NCI-H2029 (cell line): ENCODE measurements at regions not wholly inside any gene's neighbourhood (a gene's known extent, or its start where the extent isn't known, plus 50 kb on each side); places are given as distances from the start of the nearest gene placed in this dataset.
A peak's percentile ranks its signal among the peaks of the same experiment; 100 is the strongest.

Source experiments
- DNase-seq: peaks from one replicate; lab custom pipeline; 2025; lab: John Stamatoyannopoulos, UW

DNA sequence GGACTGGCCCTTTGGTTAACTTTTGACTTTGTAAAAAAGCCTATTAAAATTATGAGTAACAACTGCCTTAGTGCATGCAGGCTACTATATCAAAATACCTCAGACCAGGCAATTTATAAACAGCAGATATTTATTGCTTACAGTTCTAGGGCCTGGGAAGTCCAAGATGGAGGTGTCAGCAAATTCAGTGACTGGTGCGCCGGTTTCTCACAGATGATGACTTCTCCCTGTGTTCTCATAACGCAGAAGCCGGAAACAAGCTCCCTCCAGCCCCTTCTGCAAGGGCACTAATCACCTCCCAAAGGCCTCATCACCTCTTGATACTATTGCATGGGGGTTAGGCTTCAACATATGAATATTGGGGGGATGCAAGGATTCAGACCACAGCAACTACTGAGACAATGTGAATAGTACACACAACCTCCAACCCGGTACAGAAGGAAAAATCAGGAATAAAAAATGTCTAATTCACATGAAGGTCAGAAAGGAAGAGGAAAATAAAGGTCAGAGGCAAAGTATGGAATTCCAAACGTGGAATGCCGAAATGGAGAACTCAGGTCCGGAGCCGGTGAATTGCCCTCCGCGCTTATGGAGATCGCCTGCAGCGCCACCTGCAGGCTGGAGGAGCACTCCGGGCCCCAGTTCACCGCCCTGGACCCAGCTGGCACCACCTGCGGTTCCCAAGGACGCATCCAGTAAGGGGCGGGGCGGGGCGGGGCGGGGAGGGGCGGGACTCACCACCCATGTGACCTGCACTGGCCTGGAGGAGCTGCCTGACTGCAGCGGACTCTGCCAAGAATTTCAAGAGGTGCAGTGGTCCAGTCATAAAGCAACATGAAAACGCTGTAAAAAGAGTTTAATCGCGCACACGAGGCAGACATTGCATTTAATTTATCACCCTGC lies 203.4 kb downstream of the KIF26A start:
- DNase-seq, result peak; percentile 87

DNA sequence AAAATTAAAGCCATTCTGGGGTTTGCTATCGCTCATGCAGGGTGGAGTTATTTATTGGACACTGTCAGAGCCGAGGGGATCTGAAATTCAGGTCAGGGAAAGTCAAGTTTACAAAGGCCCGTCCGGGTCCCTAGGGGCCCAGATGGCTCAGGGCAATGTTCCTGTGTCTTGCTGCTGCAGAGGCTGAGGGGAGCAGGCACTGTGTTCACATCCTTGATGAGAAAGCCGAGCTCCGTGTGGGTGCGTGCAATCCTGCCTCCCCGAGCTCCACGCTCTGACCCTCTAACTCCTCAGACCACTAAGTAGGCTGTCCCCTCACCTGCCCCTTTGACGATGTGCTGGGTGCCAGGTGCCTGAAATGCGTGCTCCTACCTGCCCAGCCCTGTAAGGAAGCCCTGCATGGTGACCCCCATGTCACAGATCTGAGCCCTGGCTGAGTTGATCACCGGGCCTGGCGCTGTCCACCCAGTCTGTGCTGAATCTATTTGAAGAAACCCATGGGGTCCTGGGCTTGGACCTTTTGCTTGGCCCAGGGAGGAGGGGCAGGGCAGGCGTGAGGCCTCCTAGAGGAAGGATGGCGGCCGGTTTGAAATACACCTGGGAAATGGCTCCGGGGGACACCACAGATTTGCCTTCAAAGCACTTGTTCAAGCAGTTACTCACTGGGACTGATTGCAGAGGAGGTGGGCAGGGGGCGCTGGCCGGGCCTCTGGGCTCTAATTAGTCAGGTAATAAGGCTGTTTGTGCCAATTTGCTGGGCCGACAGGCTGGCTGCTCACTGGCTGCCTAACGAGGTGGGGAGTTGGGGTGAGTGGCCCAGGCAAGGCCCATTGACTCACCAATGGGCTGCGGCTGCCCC lies 204.3 kb downstream of the KIF26A start:
- DNase-seq, result no peak

DNA sequence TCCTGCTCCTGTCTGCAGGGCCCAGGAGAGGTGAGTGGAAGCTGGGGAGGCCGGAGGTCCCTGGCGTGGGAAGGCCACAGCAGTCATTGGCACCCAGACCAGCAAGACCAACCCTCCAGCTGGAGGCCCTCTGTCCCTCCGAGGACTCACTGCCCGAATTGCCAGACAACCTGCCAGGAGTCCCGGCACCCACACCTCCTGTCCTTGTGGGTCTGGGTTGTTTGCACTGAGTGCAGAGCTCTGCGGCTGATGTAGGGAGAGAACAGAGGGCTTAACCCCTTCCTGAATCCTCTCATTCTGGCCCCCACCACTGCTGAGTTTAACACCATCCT lies 204.9 kb downstream of the KIF26A start:
- DNase-seq, result no peak

DNA sequence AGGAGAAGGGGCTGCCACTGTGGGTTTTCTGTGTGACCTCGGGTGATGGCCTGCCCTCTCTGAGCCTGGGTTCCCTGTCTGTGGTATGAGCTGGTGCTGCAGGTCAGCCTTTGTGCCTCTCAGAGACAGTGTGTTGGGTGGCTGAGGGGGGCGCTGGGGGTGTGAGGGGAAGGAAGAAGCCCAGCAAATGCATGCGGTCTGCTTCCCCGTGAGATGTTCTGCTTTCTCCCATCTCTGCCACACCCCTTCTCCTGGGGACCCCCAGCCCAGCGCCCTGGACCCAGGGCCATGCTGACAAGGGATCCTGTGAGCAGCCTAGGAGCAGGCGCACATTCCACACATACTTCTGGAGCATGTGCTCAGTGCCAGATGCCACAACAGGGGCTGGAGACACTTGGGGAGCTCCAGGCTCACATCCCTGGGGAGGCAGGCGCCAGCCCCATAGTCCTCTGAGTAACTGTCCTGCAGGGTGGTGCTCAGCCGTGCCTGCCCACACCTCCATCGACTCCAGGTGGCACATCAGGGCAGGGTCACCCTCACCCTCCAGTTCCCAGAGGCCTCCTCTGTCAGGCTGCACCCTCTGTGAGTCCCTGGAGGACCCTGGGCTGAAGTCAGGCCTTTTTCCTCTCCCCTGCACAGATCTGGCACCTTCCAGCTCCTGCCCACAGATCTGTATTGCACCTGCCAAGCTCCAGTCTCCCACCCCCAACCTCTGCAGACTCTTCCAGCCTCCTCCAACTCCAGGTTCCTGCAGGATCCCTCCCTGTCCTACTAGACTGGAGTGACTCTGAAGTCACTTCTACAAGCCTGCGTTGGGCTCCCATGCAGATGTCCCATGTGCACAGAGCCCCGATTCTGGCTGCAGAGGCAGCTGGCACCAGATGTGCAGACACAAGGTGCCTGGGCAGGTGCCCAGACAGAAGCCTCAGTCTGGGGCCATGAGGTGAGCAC lies 205.6 kb downstream of the KIF26A start:
- DNase-seq, result no peak

DNA sequence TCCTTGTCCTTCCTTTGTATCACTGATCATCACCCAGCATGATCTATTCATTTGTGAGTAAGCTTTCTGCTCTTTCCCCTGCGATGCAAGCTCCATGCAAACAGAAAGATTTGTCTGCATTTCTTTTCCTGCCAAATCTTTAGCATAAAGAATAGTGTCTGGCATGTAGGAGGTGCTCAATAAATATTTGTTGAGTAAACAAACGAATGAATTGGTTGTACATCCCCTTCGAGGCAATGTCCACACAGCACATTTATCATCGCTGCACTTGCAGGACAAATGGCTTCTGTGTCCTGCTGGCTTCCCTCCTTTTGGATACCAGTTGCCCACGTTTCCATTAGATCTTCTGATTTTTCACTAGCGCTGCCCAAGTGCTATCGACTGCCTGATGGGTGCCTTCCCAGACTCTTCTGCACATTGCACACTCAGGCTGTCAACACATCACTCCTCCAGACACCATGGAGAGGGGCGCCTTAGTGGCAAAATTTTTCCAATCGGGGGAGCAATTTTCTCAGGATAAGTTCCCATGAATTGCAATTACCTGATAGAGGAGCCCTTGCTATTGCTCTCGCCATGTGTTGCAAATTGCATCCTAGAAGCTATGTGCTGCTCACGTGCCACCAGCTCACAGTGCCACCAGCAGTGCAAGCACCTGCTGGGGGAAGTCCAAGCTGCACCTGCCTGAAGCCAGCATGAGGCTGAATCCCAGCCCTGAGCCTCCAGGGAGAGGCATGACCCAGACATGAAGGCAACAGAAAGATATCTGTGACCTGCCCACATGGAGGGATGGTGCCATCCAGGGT lies 206.6 kb downstream of the KIF26A start:
- no peak for DNase-seq

DNA sequence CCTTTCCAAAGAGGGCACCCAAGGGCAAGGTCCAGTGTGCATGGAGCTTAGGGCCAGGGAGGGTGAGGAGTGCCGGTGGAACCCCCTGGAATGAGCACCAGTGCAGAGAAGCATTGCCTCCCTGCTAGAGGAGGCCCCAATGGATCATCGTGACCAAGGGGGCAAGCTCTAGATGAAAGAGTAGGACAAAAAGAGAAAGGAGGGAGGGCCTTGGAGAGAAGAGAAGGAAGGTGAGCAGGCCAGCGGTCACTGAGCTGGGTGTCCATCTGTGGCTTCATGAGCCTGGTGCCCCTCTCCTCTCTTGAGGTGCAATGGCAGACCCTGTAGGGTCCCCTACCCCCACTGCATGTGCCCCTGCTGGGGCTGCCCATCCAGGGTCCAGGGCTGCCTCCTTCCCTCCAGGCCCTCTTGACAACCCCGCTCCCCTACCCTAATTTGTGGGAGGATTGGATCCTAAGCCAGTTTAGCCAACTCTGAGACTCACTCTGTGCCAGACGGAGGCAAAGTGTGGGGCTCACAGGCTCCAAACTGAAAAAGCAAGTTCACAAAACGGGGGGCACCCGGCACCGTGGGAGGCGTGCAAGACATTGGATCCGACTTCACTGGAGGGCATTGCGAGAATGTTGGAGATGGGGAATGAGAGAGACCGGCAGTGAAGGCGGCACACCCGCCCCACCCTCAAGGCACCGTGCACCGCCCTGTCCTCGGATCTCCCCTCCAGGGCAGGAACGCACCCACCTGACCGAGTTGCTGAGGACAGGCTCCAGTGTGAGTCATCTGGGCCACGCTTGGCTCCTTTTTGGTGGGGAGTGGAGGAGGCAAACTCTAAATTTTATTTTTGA lies 207.5 kb downstream of the KIF26A start:
- no peak for DNase-seq

DNA sequence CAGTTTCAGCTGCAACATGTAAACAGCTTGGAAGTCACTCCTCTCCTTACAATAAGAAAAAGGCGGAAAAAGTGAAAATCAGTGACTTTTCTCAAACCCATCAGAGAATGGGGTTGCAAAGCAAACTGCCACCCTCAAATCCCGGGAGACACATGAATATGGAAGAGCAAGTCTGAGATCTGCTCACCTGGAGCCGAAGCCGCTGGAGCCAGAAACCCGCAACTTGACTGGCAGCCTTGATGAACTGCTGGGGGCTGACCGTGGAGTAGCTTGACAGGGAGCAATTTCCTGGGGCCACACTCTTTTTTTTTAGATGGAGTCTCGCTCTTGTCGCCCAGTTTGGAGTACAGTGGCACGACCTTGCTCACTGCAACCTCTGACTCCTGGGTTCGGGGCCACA lies 208.2 kb downstream of the KIF26A start:
- no peak for DNase-seq

DNA sequence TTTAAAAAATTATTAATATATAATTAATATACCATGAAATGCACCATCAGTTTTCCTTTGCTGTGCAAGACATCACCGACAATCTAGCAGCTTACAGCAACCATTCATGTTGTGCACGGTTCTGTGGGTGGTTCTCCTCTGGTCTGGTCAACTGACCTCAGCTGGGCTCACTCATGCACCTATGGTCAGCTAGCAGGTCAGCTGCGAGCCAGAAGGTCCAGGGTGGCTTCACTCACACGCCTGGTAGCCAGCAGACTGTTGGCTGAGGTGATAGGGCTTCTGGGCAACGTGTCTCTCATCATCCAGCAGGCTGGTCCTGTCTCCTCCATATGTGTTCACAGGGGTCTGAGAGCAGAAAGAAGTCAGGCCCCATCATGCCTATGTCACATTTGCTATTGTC lies 210.4 kb downstream of the KIF26A start:
- no peak for DNase-seq

DNA sequence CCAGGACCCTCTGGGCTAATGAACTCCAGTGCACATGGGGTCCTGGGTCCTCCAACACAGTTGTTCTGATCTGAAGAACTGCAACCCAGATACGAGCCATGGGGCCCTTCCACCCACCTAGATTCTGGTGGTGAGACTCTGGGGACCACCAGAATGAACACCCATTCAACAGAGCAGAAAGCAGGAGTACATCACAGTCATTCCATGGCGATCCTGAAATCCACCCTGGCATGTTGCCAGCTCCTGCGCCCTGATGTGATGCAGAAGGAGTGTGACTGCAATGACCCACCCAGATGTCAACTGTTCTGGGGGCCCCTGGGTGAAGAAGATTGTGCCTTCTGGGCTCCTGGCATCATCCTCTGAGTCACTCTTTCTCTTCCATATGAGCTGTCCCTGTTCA lies 211.6 kb downstream of the KIF26A start:
- no peak for DNase-seq

DNA sequence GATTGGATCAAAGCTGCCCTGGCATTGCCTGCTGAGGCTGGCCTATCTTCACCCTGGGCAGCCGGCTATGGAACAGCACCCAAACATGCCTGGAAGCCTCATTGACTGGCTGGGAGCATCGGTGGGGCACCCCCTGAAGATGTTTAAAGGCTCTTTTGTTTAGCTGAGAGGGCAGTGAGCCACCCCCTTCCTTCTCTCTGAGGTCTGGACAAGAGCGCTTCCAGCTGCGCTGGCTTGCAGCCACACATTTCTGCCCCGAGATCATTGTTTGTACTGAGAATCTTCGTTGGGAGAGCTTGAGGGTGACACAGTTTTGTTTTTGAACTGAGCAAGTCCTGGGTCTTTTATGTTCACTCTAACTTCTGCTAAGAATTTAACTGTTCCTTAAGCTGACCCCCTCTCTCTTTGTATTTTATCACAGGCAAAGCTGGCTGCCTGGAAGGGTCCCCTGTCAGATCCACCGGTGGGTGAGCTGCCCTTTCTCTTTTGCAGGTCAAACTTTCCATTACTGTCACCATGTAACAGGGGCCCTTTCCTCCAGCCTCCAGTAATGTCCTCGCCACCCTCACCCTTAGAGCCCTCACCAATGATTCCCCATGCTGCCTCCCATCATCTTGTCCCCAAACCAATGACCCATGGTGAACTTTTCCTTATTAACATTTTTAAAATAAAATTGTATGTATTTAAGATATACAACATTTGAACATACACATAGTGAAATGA lies 212.2 kb downstream of the KIF26A start:
- DNase-seq, result no peak

DNA sequence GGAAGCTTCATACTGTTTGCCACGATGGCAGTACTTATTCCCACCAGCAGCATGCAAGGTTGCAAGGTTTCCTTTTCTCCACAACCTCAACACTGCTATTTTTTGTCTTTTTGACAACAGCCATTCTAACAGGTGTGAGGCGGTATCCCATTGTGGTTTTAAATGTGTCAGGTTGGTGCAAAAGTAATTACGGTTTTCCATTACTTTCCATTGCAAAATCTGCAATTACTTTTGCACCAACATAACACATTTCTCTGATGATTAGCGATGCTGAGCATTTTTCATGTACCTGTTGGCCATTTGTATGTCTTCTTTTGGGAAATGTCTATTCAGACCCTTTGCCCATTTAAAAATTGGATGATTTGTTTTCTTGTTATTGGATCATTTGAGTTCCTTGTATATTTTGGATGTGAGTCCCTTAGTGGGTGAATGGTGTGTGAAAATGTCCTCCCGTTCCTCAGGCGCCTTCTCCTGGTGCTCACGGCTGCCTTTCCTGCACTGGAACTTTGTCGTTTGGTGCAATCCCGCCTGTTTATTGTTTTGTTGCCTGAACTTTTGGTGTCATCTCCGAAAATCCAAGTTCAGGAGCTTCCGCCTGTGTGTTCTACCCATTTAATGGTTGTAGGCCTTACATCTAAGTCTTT lies 213.6 kb downstream of the KIF26A start:
- DNase-seq, result no peak

DNA sequence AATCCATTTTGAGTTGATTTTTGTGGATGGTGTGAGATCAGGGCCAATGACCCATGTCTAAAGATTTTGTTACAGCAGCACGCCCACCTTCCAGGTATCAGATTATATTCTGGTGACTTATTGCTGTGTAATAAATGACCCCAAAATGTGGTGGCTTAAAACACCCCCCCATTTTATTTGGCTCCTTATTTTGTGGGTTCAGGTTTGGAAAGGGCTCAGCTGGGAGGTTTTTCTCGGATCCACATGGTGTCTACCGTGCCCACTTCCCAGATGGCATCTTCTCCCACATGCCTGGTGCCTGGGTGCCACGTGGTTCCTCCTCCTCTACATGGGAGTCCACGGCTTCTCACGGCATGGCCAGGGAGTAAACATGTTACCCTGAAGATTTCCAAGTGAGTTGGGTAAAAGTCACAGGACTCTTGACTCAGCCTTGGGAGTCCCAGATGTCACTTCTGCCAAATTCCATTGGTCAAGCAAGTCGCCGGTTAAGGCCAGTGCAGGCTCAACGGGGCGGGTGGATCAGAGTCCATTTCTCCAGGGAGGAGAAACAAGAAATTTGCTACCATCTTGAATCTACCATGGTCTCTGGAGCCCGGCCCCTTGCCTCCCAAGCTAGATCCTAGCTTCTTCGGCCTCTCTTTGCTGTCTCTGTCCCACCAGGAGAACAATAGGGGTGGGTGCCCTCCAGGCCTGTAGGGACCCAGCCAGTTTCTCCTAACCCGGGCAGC lies 214.3 kb downstream of the KIF26A start:
- DNase-seq, result no peak

DNA sequence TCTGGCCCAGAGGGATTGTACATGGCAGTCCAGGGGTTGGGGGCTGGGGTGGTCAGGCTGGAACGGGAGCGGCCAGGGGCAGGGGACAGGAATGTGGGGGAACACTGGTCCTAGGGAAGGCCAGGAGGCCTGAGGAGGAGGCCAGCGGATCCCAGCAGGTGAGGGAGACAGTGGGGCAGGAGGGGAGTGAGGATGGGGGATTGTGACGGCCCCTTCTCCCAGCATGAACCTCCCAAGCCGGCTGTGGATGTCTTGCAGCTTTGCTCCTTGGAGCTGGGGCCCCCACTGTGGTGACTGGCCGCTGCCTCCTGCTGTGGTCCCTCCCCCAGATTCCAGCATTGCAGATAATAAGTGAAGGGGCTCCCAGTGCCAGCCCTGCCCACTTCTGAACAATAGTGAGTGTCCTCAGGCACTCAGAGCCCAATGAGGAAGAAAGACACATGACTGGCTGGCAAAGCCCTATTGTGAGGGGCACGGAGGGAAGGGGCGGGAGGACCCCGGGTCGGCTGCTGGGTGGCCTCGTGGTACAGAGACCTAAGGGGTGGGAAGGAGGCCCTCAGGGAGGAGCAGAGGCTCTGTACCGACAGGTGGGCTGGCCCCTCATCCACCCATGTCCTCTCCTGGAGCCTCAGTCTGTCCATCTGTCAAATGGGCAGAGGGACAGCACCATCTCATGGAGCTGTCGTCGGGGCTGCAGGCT lies 215.0 kb downstream of the KIF26A start:
- no peak for DNase-seq

DNA sequence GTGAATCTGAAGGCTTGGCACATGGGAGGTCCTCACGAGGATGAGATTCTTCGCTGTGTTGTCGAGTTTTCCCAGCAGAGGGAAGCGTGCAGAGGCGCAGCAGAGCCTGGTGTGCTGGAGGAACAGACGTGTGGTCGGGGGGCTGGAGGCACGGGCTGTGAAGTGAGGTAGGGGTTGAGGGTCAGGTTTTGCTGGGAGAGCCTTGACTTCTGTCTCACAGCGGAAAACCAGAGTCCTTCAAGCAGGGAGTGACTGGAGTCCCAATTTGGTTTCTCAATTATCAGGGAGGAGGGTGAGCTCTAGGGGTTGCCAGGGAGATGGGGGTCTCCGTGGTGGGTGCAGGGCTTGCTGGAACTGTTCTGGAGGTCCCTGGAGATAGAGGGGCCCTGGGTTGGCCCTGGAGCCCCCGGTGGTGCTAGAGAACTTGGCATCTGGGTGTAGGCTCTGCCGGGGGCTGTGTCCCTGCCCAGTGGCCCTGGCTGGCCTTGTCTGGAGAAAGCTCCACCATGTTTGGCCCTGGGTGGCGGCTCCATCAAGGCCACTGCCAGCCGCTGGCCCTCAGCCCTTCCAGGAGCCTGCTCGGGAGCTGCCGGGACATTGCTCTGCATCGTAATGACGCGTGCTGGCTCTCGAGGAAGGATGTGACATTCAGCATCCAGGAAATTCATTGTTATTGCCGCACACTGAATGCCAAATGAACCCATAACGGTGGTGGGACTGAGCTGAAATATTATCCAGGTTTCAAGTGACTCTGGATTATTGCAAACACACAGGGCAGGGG lies 215.7 kb downstream of the KIF26A start:
- DNase-seq, result peak; percentile 50

DNA sequence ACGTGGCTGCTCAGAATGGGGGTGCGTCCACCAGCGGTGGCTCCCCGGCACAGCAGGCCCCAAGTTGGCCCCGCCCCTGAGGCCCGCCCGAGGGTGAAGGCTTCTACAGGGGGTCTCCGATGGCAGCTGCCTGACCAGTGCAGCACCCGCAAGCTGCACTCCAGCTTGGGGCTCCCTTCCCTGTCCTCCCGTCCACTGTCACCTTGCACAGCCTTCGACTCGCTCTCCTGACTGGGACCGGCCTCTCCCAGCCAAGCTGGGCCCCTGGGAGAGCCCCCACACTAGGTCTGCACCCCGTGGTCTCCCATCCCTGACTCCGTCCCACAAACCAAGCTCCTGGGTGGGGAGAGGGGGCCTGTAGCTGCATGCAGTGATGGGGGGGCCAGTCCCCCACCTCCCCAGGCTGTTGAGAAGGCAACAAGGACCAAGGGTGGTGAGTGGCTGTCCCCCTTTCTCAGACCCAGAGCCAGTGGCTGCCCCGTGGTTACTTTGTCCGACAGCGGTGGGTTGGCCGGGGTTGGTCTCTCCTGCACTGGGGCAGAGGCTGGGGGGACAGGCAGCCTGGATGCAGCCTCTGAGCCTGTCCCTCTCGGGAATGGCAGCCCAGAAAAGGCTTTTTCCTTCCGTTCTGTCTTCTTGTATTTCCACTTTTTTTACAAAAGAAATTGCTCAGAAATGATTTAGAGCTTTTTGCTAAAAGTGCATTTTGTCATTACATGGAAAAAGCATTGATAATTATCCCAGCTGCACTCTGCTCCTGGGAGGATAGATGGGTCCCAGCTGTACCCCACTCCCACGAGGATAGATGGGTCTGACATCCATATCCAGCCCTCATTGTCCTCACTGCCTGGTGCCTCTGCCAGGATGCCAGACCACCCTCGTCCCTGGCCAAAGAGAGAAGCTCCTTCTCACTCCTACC lies 217.0 kb downstream of the KIF26A start:
- no peak for DNase-seq
